Brain microvascular endothelial cell (primary cell): ENCODE measurements at regions not wholly inside any gene's neighbourhood (a gene's known extent, or its start where the extent isn't known, plus 50 kb on each side); places are given as distances from the start of the nearest gene placed in this dataset.
"Not testable (repeated sequence)": the region's sequence is repeated elsewhere in the genome, so short reads cannot be mapped to it uniquely, and the experiment has no call there.

Experiments used
- DNase-seq: peaks from one replicate; pipeline ENCODE4 v3.0.0-alpha.2; 2020
- H3K27ac ChIP-seq: fragments of 250-450 bp; sonication (Bioruptor Pico); 2 replicates; pipeline ENCODE4 v1.5.1; 2020; ENCODE audit warnings: mild to moderate bottlenecking, moderate library complexity
- H3K27me3 ChIP-seq: fragments of 250-450 bp; sonication (Bioruptor Pico); replicated peaks from 2 replicates; pipeline ENCODE4 v1.5.1; 2020; ENCODE audit warnings: mild to moderate bottlenecking
- H3K36me3 ChIP-seq: fragments of 250-450 bp; sonication (Bioruptor Pico); replicated peaks from 2 replicates; pipeline ENCODE4 v1.5.1; 2020; ENCODE audit warnings: mild to moderate bottlenecking
- H3K4me3 ChIP-seq: 2 replicates; pipeline ENCODE4 v1.5.1; 2011; ENCODE audit warnings: low read depth, mild to moderate bottlenecking, control low read depth, low read length, moderate library complexity
- in situ Hi-C: cut with HindIII; loops from 2 replicates; pipeline ENCODE4 v1.10.0; 2017; ENCODE audit warnings: low sequenced_read_pairs, low pct_ligation_motif_present
- TF ChIP-seq, protein P1 (sequence below): IDR thresholded peaks from 2 replicates; pipeline ENCODE4 v1.5.1; 2011; ENCODE audit warnings: low read depth, mild to moderate bottlenecking, moderate library complexity, low read length, control low read depth, inconsistent platforms; ENCODE audit errors: missing control alignments

DNA sequence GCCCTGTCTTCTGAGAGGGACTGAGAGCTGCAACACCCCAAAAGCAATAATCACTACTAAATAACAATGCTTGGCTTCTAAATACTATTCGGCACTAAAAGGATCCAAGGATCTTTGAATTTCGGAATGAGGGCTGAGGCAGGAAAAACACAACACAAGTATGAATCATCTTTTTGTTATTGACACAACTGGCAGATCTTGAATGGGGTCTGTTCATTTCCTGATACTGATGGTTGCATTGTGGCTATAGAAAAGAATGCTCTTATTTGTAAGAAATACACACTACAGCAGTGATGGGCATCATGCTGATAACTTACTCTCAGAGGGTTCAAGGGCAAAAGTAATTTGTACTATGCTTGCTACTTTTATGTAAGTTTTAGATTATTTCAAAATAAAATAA lies 149.2 kb upstream of the PLD5 start:
- in situ Hi-C loops: no loop called here
- TF ChIP-seq, protein P1, sequence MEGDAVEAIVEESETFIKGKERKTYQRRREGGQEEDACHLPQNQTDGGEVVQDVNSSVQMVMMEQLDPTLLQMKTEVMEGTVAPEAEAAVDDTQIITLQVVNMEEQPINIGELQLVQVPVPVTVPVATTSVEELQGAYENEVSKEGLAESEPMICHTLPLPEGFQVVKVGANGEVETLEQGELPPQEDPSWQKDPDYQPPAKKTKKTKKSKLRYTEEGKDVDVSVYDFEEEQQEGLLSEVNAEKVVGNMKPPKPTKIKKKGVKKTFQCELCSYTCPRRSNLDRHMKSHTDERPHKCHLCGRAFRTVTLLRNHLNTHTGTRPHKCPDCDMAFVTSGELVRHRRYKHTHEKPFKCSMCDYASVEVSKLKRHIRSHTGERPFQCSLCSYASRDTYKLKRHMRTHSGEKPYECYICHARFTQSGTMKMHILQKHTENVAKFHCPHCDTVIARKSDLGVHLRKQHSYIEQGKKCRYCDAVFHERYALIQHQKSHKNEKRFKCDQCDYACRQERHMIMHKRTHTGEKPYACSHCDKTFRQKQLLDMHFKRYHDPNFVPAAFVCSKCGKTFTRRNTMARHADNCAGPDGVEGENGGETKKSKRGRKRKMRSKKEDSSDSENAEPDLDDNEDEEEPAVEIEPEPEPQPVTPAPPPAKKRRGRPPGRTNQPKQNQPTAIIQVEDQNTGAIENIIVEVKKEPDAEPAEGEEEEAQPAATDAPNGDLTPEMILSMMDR: no peak

DNA sequence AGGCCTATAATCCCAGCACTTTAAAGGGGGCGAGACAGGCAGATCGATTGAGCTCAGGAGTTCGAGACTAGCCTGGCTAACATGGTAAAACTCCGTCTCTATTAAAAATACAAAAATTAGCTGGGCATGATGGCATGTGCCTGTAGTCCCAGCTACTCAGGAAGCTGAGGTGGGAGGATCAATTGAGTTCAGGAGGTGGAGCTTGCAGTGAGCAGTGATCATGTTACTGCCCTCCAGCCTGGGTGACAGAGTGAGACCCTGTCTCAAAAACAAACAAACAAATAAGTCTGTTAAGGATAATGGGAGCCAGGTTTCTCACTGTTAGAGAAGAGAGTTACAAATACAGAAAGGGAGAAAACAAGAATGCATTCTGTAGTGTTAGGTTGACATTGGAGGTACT lies 148.7 kb upstream of the PLD5 start:
- H3K4me3 ChIP-seq, H3K27me3 ChIP-seq, H3K36me3 ChIP-seq, DNase-seq, H3K27ac ChIP-seq, in situ Hi-C loops: not testable (repeated sequence)

More for the DNA sequence above, 149.2 kb upstream of the PLD5 start:
- H3K27me3 ChIP-seq: no peaks in the 10 kb centered on the region
- no peak overlapping the region for H3K27ac ChIP-seq
- H3K36me3 ChIP-seq: no peaks in the 10 kb centered on the region
- H3K4me3 ChIP-seq: no peak overlapping the region
- no peak for DNase-seq

DNA sequence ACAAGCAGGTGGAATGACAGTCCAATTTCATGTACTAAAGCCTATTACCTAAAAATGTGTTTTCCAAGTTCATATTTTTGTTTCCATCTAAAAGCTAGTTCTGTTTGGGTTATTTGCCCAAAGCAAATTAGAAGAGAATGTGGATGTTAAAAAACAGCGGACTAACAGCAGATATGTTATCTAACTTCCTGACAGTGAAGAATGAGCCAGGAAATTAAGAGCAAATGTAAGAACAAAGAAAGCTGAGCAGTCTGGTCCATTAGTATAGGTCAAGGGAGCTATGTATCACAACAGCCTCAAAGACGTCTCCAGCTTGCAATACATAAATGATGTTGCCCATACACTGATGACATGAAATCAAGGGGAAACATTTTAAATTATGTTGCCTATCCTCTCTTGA lies 145.5 kb upstream of the PLD5 start:
- no peaks in the 10 kb centered on the region for H3K27me3 ChIP-seq
- in situ Hi-C loops: no loop called here
- no peak overlapping the region for H3K27ac ChIP-seq
- no peaks in the 10 kb centered on the region for H3K36me3 ChIP-seq
- DNase-seq: no peak
- TF ChIP-seq, protein P1: no peak
- no peak overlapping the region for H3K4me3 ChIP-seq

DNA sequence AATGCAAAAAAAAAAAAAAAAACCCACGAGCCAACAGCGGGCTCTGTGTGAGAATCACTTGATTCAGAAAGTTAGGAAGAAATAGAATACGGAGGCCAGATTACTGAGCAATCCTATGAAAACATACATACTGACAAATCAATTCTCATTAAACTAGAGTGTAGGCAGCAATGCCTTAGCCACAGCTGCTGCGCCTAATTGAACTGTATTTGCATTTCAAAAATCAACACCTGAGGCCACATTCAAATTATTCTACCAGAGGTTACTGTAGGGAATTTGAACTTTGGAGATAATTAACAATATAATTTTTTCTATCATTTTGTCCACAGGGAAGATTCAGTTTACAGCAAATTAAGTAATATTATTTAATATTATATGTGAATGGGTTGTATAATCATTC lies 138.4 kb upstream of the PLD5 start:
- Histone ChIP-seq H3K4me3 (no peak overlapping the region), H3K27ac (no peak overlapping the region), H3K36me3 (no peaks in the 10 kb centered on the region), H3K27me3 (no peaks in the 10 kb centered on the region)
- TF ChIP-seq, protein P1: no peak
- in situ Hi-C loops: no loop called here
- DNase-seq: no peak

DNA sequence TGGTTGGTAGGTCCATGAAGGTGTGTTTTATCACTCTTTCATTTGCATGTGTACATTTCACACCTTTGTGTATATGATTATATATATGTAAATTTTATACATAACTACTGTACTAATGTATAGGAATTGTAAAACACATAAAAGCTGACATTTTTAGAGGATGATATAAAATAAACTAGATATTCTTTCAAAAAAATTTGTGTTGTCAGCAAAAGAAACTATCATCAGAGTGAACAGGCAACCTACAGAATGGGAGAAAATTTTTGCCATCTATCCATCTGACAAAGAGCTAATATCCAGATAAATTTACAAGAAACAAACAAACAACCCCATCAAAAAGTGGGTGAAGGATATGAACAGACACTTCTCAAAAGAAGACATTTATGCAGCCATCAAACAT lies 129.3 kb upstream of the PLD5 start:
- H3K27ac ChIP-seq, in situ Hi-C loops, H3K27me3 ChIP-seq, H3K4me3 ChIP-seq, DNase-seq, H3K36me3 ChIP-seq: not testable (repeated sequence)

DNA sequence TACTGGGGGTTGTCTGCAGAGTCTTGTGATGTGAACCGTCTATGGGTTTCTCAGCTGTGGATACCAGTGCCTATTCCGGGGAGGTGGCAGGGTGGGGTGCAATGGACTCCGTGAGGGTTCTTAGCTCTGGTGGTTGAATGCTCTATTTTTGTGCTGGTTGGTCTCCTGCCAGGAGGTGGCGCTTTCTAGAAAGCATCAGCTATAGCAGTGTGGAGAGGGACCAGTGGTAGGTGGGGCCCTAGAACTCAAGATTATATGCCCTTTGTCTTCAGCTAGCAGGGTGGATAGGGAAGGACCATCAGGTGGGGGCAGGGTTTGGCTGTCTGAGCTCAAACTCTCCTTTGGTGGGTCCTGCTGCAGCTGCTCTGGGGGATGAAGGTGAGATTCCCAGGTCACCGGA lies 127.3 kb upstream of the PLD5 start:
- Histone ChIP-seq H3K36me3 (no peaks in the 10 kb centered on the region), H3K27me3 (no peaks in the 10 kb centered on the region), H3K4me3 (no peak overlapping the region), H3K27ac (no peak overlapping the region)
- in situ Hi-C loops: no loop called here
- DNase-seq: no peak
- TF ChIP-seq, protein P1: no peak

DNA sequence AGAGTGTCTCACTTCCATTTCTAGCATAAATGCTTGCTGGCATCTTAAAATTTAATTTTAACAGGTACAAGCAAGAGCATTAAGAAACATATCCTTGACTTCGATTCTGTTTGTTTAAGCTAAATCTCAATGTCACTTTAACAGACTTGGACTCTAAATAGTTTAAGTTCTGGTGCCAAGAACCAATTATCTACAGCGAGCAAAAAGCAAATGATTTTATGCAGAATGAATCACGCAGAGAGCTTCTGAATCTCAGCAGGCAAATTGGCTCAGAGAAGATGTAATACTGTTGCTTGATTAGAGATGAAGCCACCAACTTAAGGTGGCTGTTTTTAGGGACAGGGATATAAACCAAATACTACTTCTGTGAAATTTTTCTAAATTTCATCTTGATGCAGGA lies 117.0 kb upstream of the PLD5 start:
- no peak overlapping the region for H3K4me3 ChIP-seq
- TF ChIP-seq, protein P1: no peak
- no peaks in the 10 kb centered on the region for H3K36me3 ChIP-seq
- DNase-seq: no peak
- H3K27me3 ChIP-seq: no peaks in the 10 kb centered on the region
- in situ Hi-C loops: no loop called here
- H3K27ac ChIP-seq: no peak overlapping the region
